Omental fat pad (tissue), 3 donors: ENCODE measurements at regions not wholly inside any gene's neighbourhood (a gene's known extent, or its start where the extent isn't known, plus 50 kb on each side); places are given as distances from the start of the nearest gene placed in this dataset.

ENCODE experiments used
- ATAC-seq: fragments of 150-250 bp; one replicate; pipeline ENCODE4 v1.9.1; 2016; ENCODE audit warnings: mild to moderate bottlenecking, moderate library complexity; ENCODE audit not compliant: low FRiP score
- DNase-seq: peaks from one replicate; pipeline ENCODE4 v3.0.0-alpha.2; 2019; ENCODE audit warnings: low spot score
- TF ChIP-seq, protein P1 (sequence below), 3 donors: fragments of 450-650 bp; IDR thresholded peaks; one replicate each; pipeline ENCODE4 v1.5.1; 2016 to 2017; ENCODE audit warnings: antibody characterized with exemption in 3 of 3, mild to moderate bottlenecking in 3 of 3, moderate library complexity in 2 of 3

DNA sequence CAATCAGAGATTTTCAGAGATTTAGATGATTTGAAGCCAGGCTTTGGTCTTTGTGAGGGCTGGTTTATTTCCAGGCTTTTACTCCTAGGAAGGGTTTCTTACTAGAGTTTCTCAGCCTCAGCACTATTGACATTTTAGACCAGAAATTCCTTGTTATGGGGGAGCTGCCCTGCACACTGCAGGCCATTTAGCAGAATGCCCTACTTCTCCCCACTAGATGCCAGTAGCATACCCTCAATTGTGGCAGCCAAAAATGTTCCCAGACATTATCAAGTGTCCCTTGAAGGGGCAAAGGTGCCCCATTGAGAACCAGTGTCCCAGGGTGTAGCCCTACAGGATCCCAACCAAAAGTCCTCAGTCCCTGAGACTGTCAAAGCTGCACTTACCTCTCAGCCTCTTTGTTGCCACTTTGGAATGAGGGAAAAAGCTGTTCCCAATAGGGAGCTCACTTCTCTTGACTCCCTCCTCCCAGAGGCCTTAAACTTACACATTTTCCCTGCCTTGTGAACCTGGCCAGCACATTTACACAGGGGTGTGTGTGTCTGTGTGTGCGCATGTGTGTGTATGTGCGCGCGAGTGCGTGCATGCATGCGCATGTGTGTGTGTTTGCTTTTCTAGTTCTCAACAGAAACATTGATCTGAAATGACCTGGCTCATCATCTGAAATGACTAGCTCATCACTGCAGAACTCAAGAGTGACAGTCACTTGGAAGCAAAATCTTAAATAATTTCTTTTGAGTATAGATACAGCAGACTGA lies 231.4 kb downstream of the QDPR start:
- ATAC-seq (no peak), DNase-seq (no peak)
- TF ChIP-seq, protein P1, sequence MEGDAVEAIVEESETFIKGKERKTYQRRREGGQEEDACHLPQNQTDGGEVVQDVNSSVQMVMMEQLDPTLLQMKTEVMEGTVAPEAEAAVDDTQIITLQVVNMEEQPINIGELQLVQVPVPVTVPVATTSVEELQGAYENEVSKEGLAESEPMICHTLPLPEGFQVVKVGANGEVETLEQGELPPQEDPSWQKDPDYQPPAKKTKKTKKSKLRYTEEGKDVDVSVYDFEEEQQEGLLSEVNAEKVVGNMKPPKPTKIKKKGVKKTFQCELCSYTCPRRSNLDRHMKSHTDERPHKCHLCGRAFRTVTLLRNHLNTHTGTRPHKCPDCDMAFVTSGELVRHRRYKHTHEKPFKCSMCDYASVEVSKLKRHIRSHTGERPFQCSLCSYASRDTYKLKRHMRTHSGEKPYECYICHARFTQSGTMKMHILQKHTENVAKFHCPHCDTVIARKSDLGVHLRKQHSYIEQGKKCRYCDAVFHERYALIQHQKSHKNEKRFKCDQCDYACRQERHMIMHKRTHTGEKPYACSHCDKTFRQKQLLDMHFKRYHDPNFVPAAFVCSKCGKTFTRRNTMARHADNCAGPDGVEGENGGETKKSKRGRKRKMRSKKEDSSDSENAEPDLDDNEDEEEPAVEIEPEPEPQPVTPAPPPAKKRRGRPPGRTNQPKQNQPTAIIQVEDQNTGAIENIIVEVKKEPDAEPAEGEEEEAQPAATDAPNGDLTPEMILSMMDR (IDR thresholded peaks at IDR 0.05) = no peak

DNA sequence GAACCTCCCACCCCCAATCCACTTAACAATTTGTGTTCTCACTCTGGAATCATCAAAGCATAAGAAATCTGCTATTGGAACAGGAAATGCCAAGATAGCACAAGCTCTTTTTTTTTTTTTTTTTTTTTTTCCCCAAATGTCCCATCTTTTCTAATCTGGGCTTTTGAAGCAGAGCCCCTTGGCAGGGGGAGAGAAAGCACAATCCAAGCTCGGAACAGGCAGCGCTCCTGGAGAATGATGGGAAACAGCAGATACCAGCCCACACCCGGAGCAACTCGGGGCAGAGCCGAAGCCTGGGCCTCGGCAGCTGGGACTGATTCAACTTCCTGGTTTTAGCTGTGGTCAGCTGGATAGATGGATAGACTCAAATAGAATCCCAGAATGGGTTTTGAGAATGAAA lies 235.1 kb downstream of the QDPR start:
- TF ChIP-seq, protein P1 (IDR thresholded peaks at IDR 0.05) = no peak
- DNase-seq = no peak
- no peak for ATAC-seq

DNA sequence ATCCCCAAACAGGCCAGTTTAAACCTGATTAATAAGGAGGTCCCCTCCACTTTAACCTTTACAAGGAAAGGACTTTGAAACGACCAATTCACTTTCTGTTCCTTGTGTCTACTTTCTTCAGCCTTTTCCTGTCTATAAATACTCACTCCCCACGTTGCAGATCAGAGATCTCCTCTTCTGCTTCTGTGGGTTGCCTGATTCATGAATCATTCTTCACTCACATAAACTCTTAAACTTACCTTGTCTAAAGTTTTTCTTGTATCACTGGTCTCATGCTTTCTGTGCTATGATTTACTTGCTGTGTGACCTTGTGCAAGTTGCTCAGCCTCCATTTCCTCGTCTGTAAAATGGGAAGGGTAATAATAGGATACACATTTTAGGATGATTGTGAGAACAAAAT lies 236.1 kb downstream of the QDPR start:
- no peak for ATAC-seq
- no peak for DNase-seq
- TF ChIP-seq, protein P1 (IDR thresholded peaks at IDR 0.05) = no peak

DNA sequence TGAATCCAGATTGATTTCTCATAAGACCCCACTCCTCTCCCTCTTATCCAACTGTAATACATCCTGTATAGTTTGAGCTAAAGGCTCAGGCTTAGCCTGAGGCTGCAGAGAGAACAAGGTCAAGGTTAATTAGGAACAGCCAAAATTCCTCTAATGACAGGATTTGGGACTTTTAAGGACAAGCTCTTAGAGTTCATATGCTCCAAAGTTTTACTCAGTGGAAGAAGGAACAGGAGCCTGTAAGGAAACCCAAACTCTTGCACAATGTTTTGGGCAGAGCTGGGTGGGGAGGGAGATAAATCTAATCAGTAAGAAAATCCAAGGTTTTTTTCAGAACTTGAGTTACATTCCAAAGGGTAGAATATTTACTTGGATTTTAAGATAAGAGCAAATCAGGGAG lies 238.8 kb downstream of the QDPR start:
- TF ChIP-seq, protein P1 (IDR thresholded peaks at IDR 0.05) = no peak
- DNase-seq (no peak), ATAC-seq (peak; percentile 41)

DNA sequence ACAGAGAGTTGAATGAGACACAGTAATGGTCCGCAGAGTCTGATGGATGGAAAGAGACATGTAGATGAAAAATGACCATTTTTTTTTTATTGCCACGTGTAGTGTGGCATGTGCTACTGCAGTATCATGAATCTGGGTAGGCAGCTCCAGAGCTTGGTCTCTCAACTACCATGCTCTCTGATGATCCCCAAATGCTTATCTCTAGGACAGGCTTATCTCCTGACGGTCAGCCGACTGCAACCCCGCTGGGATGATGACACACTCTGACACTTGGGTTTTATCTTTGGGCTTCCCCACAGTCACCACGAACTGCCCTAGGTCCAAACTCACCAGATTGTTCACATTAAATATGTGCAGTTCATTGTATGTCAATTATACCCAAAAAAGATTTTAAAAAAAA lies 239.7 kb downstream of the QDPR start:
- TF ChIP-seq, protein P1 (IDR thresholded peaks at IDR 0.05) = no peak
- no peak for ATAC-seq
- no peak for DNase-seq

DNA sequence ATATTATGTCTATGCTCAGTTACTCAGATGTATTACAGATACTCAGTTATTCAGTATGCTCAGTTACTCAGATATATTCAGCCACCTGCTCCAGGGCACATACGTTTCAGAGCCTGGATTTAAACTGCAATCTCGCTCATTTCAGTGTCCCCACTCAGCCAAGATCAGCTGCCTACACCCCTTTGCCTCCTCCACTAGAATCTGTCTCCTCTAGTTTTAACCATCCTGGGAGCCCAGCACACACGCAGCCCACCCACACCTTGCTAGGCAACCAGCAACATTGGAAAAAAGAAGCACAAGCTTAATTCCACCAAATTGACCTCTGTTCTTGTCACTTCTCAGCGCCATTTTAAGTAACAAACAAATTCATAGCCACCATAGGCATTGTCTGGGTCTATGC lies 246.2 kb downstream of the QDPR start:
- DNase-seq (no peak), ATAC-seq (no peak)
- TF ChIP-seq, protein P1 (IDR thresholded peaks at IDR 0.05) = no peak

DNA sequence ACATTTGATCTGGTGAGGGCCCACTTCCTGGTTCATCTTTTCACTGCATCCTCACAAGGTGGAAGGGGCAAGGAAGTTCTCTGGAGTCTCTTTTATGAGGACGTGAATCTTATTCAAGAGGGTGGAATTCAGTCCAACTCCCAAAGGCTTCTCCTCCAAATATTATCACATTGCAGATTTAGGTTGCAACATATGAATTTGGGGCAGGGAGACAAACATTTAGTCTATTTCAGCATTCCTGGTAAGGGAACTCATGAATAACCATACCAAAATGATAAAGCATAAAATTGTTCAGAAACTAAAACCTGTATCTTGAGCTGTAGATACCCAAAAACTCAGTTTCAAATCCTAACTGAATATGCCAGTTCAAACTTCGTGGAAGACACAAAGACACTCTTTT lies 246.8 kb downstream of the QDPR start:
- DNase-seq = no peak
- TF ChIP-seq, protein P1 (IDR thresholded peaks at IDR 0.05) = no peak
- peak; percentile 54 for ATAC-seq
